GM12873 (cell line): ENCODE measurements at regions not wholly inside any gene's neighbourhood (a gene's known extent, or its start where the extent isn't known, plus 50 kb on each side); places are given as distances from the start of the nearest gene placed in this dataset.

Experiments used
- CTCF ChIP-seq: IDR thresholded peaks from 2 replicates; pipeline ENCODE4 v1.5.1; 2012; ENCODE audit warnings: low read depth, mild to moderate bottlenecking, moderate library complexity, low read length, control low read depth; ENCODE audit not compliant: insufficient read depth; ENCODE audit errors: missing control alignments

- TF ChIP-seq CTCF: no peak
These were observed 83.9 kb downstream of the CXCL12 start for GRCh38 chr10:44300666-44301649.

- no peak for TF ChIP-seq CTCF
These were observed 86.2 kb downstream of the CXCL12 start for GRCh38 chr10:44298713-44299112.

- no peak for TF ChIP-seq CTCF
These were observed 86.9 kb downstream of the CXCL12 start for GRCh38 chr10:44297963-44298362.

GRCh38 chr10:44295644-44296241 is 89.2 kb downstream of the CXCL12 start:
- no peak for TF ChIP-seq CTCF

GRCh38 chr10:44294726-44295412 is 90.0 kb downstream of the CXCL12 start:
- TF ChIP-seq CTCF: no peak

GRCh38 chr10:44293842-44294241 is 91.1 kb downstream of the CXCL12 start:
- TF ChIP-seq CTCF: no peak

- TF ChIP-seq CTCF: no peak
These were observed 91.6 kb downstream of the CXCL12 start for GRCh38 chr10:44293306-44293778.
